ENCODE measurements at regions not wholly inside any gene's neighbourhood (a gene's known extent, or its start where the extent isn't known, plus 50 kb on each side); places are given as distances from the start of the nearest gene placed in this dataset.
"Not testable (repeated sequence)": the region's sequence is repeated elsewhere in the genome, so short reads cannot be mapped to it uniquely, and the experiment has no call there.

GRCh38 chr2:87075054-87075790 lies 53.6 kb upstream of the PLGLB1 start:
- in situ Hi-C loops (cut with MboI), result not testable (repeated sequence)
- peak overlapping the region; percentile 87 for H3K27ac ChIP-seq

GRCh38 chr2:87075791-87076252 lies 54.2 kb upstream of the PLGLB1 start:
- H3K9ac ChIP-seq, result peak overlapping the region; percentile 86
- peak overlapping the region; percentile 78 for H3K4me3 ChIP-seq
- H3K4me2 ChIP-seq (ENCODE audit: unreplicated experiment); H3F3A ChIP-seq (ENCODE audit: insufficient read depth); H3K9me2 ChIP-seq (ENCODE audit: insufficient read depth); in situ Hi-C loops (cut with MboI); H3K27me3 ChIP-seq (replicated peaks; ENCODE audit: insufficient read depth); H4K20me1 ChIP-seq (ENCODE audit: insufficient read depth); H3K9me3 ChIP-seq (ENCODE audit: low read depth); H3K36me3 ChIP-seq (ENCODE audit: low read depth); H3K4me1 ChIP-seq (ENCODE audit: insufficient read depth): not testable (repeated sequence)
- peak; percentile 72 for DNase-seq
- peaks cover 19% of the 10 kb centered on the region for H3K79me2 ChIP-seq (ENCODE audit: insufficient read depth)
- 0% methylated on average over 3 of the region's 64 CpGs for WGBS, 2 experiments (ENCODE audit: low coverage in 1 of 2, low lambda C conversion rate in 2 of 2, missing lambda C conversion rate in 2 of 2)
- H2AFZ ChIP-seq, result peak overlapping the region; percentile 58; the same call in 1 of the 2 replicates
- peak overlapping the region; percentile 87 for H3K27ac ChIP-seq

More at GRCh38 chr2:87075054-87075790, 53.6 kb upstream of the PLGLB1 start:
- not testable (repeated sequence) for H3K9me3 ChIP-seq (ENCODE audit: low read depth); H3F3A ChIP-seq (ENCODE audit: insufficient read depth); H3K4me1 ChIP-seq (ENCODE audit: insufficient read depth); H4K20me1 ChIP-seq (ENCODE audit: insufficient read depth); H3K9me2 ChIP-seq (ENCODE audit: insufficient read depth); H3K27me3 ChIP-seq (replicated peaks; ENCODE audit: insufficient read depth); H3K36me3 ChIP-seq (ENCODE audit: low read depth)
- H3K4me2 ChIP-seq (ENCODE audit: unreplicated experiment), result peak overlapping the region; percentile 80
- H2AFZ ChIP-seq, result peak overlapping the region; percentile 58
- peak overlapping the region; percentile 78 for H3K4me3 ChIP-seq
- peak overlapping the region; percentile 86 for H3K9ac ChIP-seq
- DNase-seq, result peak; percentile 40
- H3K79me2 ChIP-seq (ENCODE audit: insufficient read depth), result peaks cover 24% of the 10 kb centered on the region
- WGBS, 2 experiments (ENCODE audit: low coverage in 1 of 2, low lambda C conversion rate in 2 of 2, missing lambda C conversion rate in 2 of 2), result 0 to 1% methylated on average over 18 to 23 of the region's 47 CpGs

- in situ Hi-C loops (cut with MboI), result not testable (repeated sequence)
- peak; percentile 90 for DNase-seq
- H2AFZ ChIP-seq, result peak overlapping the region; percentile 92
Measured at GRCh38 chr2:87076253-87077123, 54.8 kb upstream of the PLGLB1 start.

GRCh38 chr2:87077124-87077446 lies 55.4 kb upstream of the PLGLB1 start:
- H3K9me3 ChIP-seq (ENCODE audit: low read depth); H3K9me2 ChIP-seq (ENCODE audit: insufficient read depth); H4K20me1 ChIP-seq (ENCODE audit: insufficient read depth); H3K4me1 ChIP-seq (ENCODE audit: insufficient read depth); DNase-seq; H3F3A ChIP-seq (ENCODE audit: insufficient read depth); H3K27me3 ChIP-seq (replicated peaks; ENCODE audit: insufficient read depth); H3K36me3 ChIP-seq (ENCODE audit: low read depth); in situ Hi-C loops (cut with MboI): not testable (repeated sequence)
- peaks cover 15% of the 10 kb centered on the region for H3K79me2 ChIP-seq (ENCODE audit: insufficient read depth)
- peak overlapping the region; percentile 62 for H3K4me2 ChIP-seq (ENCODE audit: unreplicated experiment)
- 0 to 8% methylated on average over 1 to 2 of the region's 26 CpGs for WGBS, 2 experiments (ENCODE audit: low coverage in 1 of 2, low lambda C conversion rate in 2 of 2, missing lambda C conversion rate in 2 of 2)
- peak overlapping the region; percentile 92 for H2AFZ ChIP-seq
- peak overlapping the region; percentile 78 for H3K4me3 ChIP-seq
- H3K9ac ChIP-seq, result peak overlapping the region; percentile 86
- H3K27ac ChIP-seq, result peak overlapping the region; percentile 87

More at GRCh38 chr2:87076253-87077123, 54.8 kb upstream of the PLGLB1 start:
- Histone ChIP-seq H3K4me3 (peak overlapping the region; percentile 78), H3K9ac (peak overlapping the region; percentile 86), H3K27ac (peak overlapping the region; percentile 87), H3K4me2 (ENCODE audit: unreplicated experiment) (peak overlapping the region; percentile 62), H3K79me2 (ENCODE audit: insufficient read depth) (peaks cover 15% of the 10 kb centered on the region)
- H3K27me3 ChIP-seq (replicated peaks; ENCODE audit: insufficient read depth); H3K9me3 ChIP-seq (ENCODE audit: low read depth); H3K36me3 ChIP-seq (ENCODE audit: low read depth); H3K4me1 ChIP-seq (ENCODE audit: insufficient read depth); H3F3A ChIP-seq (ENCODE audit: insufficient read depth); H4K20me1 ChIP-seq (ENCODE audit: insufficient read depth); H3K9me2 ChIP-seq (ENCODE audit: insufficient read depth): not testable (repeated sequence)
- WGBS, 2 experiments (ENCODE audit: low coverage in 1 of 2, low lambda C conversion rate in 2 of 2, missing lambda C conversion rate in 2 of 2), result 0 to 1% methylated on average over 20 to 55 of the region's 84 CpGs

- H3K36me3 ChIP-seq (ENCODE audit: low read depth); H3F3A ChIP-seq (ENCODE audit: insufficient read depth); H3K9ac ChIP-seq; H3K9me2 ChIP-seq (ENCODE audit: insufficient read depth); H3K27me3 ChIP-seq (replicated peaks; ENCODE audit: insufficient read depth); DNase-seq; H3K4me1 ChIP-seq (ENCODE audit: insufficient read depth); H3K4me3 ChIP-seq; in situ Hi-C loops (cut with MboI); H3K27ac ChIP-seq; H3K9me3 ChIP-seq (ENCODE audit: low read depth); H2AFZ ChIP-seq; H3K79me2 ChIP-seq (ENCODE audit: insufficient read depth); H3K4me2 ChIP-seq (ENCODE audit: unreplicated experiment); H4K20me1 ChIP-seq (ENCODE audit: insufficient read depth): not testable (repeated sequence)
- no CpG with 5 or more reads among the region's 2 CpGs for WGBS, 2 experiments (ENCODE audit: low coverage in 1 of 2, low lambda C conversion rate in 2 of 2, missing lambda C conversion rate in 2 of 2)
Measured at GRCh38 chr2:87081727-87082126, 60.1 kb upstream of the PLGLB1 start.

GRCh38 chr2:87088079-87088478 lies 66.4 kb upstream of the PLGLB1 start:
- H3K36me3 ChIP-seq (ENCODE audit: low read depth); H3K27ac ChIP-seq; H3K9ac ChIP-seq; DNase-seq; H3K79me2 ChIP-seq (ENCODE audit: insufficient read depth); H3K9me2 ChIP-seq (ENCODE audit: insufficient read depth); H3K4me1 ChIP-seq (ENCODE audit: insufficient read depth); H3K4me3 ChIP-seq; H4K20me1 ChIP-seq (ENCODE audit: insufficient read depth); in situ Hi-C loops (cut with MboI); H3K9me3 ChIP-seq (ENCODE audit: low read depth); H3K4me2 ChIP-seq (ENCODE audit: unreplicated experiment); H3F3A ChIP-seq (ENCODE audit: insufficient read depth); H2AFZ ChIP-seq; H3K27me3 ChIP-seq (replicated peaks; ENCODE audit: insufficient read depth): not testable (repeated sequence)
- WGBS, 2 experiments (ENCODE audit: low coverage in 1 of 2, low lambda C conversion rate in 2 of 2, missing lambda C conversion rate in 2 of 2), result 54 to 64% methylated on average over 6 of the region's 6 CpGs

- WGBS, 2 experiments (ENCODE audit: low coverage in 1 of 2, low lambda C conversion rate in 2 of 2, missing lambda C conversion rate in 2 of 2), result 65% methylated on average over 2 of the region's 5 CpGs; no CpG with 5 or more reads in 1 of the 2 experiments
- H3K4me2 ChIP-seq (ENCODE audit: unreplicated experiment); H3K4me3 ChIP-seq; DNase-seq; H3F3A ChIP-seq (ENCODE audit: insufficient read depth); H3K4me1 ChIP-seq (ENCODE audit: insufficient read depth); H3K9ac ChIP-seq; H2AFZ ChIP-seq; H3K36me3 ChIP-seq (ENCODE audit: low read depth); H3K27ac ChIP-seq; H3K9me3 ChIP-seq (ENCODE audit: low read depth); H3K79me2 ChIP-seq (ENCODE audit: insufficient read depth); in situ Hi-C loops (cut with MboI); H3K27me3 ChIP-seq (replicated peaks; ENCODE audit: insufficient read depth); H4K20me1 ChIP-seq (ENCODE audit: insufficient read depth); H3K9me2 ChIP-seq (ENCODE audit: insufficient read depth): not testable (repeated sequence)
Measured at GRCh38 chr2:87089401-87089800, 67.8 kb upstream of the PLGLB1 start.
